PC-3 (cell line): ENCODE measurements at regions not wholly inside any gene's neighbourhood (a gene's known extent, or its start where the extent isn't known, plus 50 kb on each side); places are given as distances from the start of the nearest gene placed in this dataset.

Source experiments
- ATAC-seq: fragments of 200-7000 bp; cut with Tn5 transposase; 2 replicates; pipeline ENCODE4 v1.9.1; 2020; ENCODE audit warnings: mild to moderate bottlenecking, moderate library complexity
- BruUV-seq: library from RNA; stranded (reverse); fragments of 400-500 nt; replicated peaks from 2 replicates; lab custom pipeline; 2021; lab: Mats Ljungman, UMichigan
- CTCF ChIA-PET: fragments of 300-600 bp; sonication (Branson Sonifier 250); formaldehyde crosslinking; loops from one replicate; lab custom pipeline; 2022; ENCODE audit warnings: antibody characterized with exemption; lab: Charles Lee
- POLR2A ChIA-PET: fragments of 300-600 bp; sonication (Branson Sonifier 250); formaldehyde crosslinking; loops from one replicate; lab custom pipeline; 2022; ENCODE audit warnings: antibody characterized with exemption; ENCODE audit not compliant: unreplicated experiment; lab: Charles Lee
- DNase-seq: peaks from one replicate; pipeline ENCODE4 v3.0.0-alpha.2; 2015
- H2AFZ ChIP-seq: fragments of 300-600 bp; sonication (generic); 2 replicates; pipeline ENCODE4 v1.6.0; 2016; ENCODE audit warnings: antibody characterized with exemption, low read length
- H3F3A ChIP-seq: fragments of 300-600 bp; sonication (generic); one replicate; pipeline ENCODE4 v1.6.0; 2017; ENCODE audit warnings: antibody characterized with exemption, low read length, control low read depth, mild to moderate bottlenecking; ENCODE audit not compliant: unreplicated experiment
- H3K27ac ChIP-seq: fragments of 300-600 bp; sonication (generic); 2 replicates; pipeline ENCODE4 v1.5.1; 2016; ENCODE audit warnings: mild to moderate bottlenecking, low read length
- H3K27me3 ChIP-seq: fragments of 300-600 bp; sonication (generic); 2 replicates; pipeline ENCODE4 v1.6.1; 2016; ENCODE audit warnings: low read length, mixed read lengths
- H3K36me3 ChIP-seq: fragments of 300-600 bp; sonication (generic); 2 replicates; pipeline ENCODE4 v1.6.1; 2016; ENCODE audit warnings: low read depth, mixed run types, low read length, mixed read lengths
- H3K4me1 ChIP-seq: fragments of 300-600 bp; sonication (generic); 2 replicates; pipeline ENCODE4 v1.5.1; 2016; ENCODE audit warnings: low read length; ENCODE audit not compliant: insufficient read depth
- H3K4me2 ChIP-seq: fragments of 300-600 bp; sonication (generic); 2 replicates; pipeline ENCODE4 v1.6.0; 2016; ENCODE audit warnings: low read length
- H3K4me3 ChIP-seq: fragments of 300-600 bp; sonication (generic); 2 replicates; pipeline ENCODE4 v1.5.1; 2016; ENCODE audit warnings: mild to moderate bottlenecking, low read length, mixed read lengths
- H3K79me2 ChIP-seq: fragments of 300-600 bp; sonication (generic); 2 replicates; pipeline ENCODE4 v1.6.1; 2017; ENCODE audit warnings: low read length, mixed read lengths
- H3K9ac ChIP-seq: fragments of 300-600 bp; sonication (generic); 2 replicates; pipeline ENCODE4 v1.6.0; 2016; ENCODE audit warnings: mild to moderate bottlenecking, low read length
- H3K9me2 ChIP-seq: fragments of 300-600 bp; sonication (generic); replicated peaks from 2 replicates; pipeline ENCODE4 v1.6.1; 2016; ENCODE audit warnings: mixed run types, low read length, mixed read lengths
- H3K9me3 ChIP-seq: fragments of 300-600 bp; sonication (generic); 2 replicates; pipeline ENCODE4 v1.6.1; 2016; ENCODE audit warnings: low read length, mixed read lengths
- H4K20me1 ChIP-seq: fragments of 300-600 bp; sonication (generic); 2 replicates; pipeline ENCODE4 v1.6.1; 2016; ENCODE audit warnings: low read length, mixed read lengths
- EZH2 ChIP-seq: fragments of 300-600 bp; sonication (generic); IDR thresholded peaks from one replicate; pipeline ENCODE4 v1.6.1; 2017; ENCODE audit warnings: antibody characterized with exemption, mild to moderate bottlenecking, low read length; ENCODE audit not compliant: unreplicated experiment
- EZH2phosphoT487 ChIP-seq: fragments of 300-600 bp; sonication (generic); IDR thresholded peaks from 2 replicates; pipeline ENCODE4 v1.6.1; 2018; ENCODE audit warnings: mild to moderate bottlenecking, antibody characterized with exemption, low read length, borderline replicate concordance
- intact Hi-C: fragments of 100-400 bp; cut with micrococcal nuclease; formaldehyde crosslinking; loops from 2 replicates; pipeline ENCODE4 v1.9.0; 2023
- TF ChIP-seq, protein P1 (sequence below): fragments of 300-600 bp; sonication (generic); conservative IDR thresholded peaks from 2 replicates; pipeline ENCODE4 v1.5.1; 2017; ENCODE audit warnings: antibody characterized with exemption, low read depth, mild to moderate bottlenecking, low read length

DNA sequence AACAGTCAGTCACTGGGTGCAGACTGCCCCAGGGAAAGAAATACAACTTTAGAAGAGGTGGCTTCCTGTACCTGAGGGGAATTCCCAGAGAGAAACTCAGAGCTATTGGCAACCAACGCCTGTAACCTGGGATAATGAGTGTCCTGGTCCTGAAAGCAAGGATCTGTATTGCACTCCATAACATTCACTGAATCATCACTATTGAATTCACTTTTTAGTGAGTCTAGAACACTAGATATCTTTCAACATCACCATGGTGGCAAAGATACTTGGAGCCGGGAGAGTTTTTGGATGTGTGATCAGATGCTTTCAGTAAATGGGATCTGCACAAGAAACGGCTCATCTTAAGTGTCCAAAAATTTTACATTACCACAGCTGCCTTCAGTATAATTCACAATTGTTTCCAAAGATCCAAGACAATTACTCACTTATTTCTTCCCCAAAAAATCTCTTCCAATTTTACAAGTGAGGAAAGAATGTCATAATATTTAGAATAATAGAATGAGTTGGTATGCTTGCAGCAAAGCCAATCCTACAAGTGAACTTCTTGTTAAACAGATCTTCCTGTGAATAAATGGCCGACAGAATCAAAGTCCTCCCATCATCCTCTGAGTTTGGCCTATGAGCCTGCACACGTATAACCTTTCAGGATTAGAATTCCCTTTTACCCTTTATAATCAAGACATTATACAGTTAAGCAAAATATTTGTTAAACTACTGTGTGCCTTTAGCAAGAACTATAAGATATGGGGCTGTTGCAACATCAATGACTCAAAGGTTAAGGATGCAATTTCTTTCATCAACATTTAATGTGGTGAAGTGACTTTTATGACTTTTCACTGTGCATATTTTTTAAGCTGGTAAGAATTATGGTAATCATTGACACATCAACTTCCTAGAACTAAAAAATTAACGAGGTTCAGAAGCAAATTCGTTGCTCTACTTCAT, 243.3 kb upstream of the COL8A1 start:
- intact Hi-C loops = loop anchor here (5.0 kb wide), 1 partner anchor 148 kb away; no protein-coding TSS in a partner anchor
- Histone ChIP-seq H3F3A (no peaks in the 10 kb centered on the region), H3K36me3 (peaks cover 3% of the 10 kb centered on the region; the same call in 1 of the 2 replicates), H3K9me2 (no peaks in the 10 kb centered on the region), H4K20me1 (no peaks in the 10 kb centered on the region), H3K9ac (no peak overlapping the region), H3K27ac (no peak overlapping the region), H3K4me3 (no peak overlapping the region), H3K79me2 (no peaks in the 10 kb centered on the region), H3K9me3 (peaks cover 12% of the 10 kb centered on the region; the same call in 1 of the 2 replicates), H3K4me1 (peaks cover 17% of the 10 kb centered on the region; the same call in 1 of the 2 replicates), H3K4me2 (peak overlapping the region; percentile 23; the same call in 1 of the 2 replicates), H2AFZ (no peak overlapping the region), H3K27me3 (no peaks in the 10 kb centered on the region)
- ChIA-PET CTCF (no interaction called here), POLR2A (no interaction called here)
- ATAC-seq (peak; percentile 73), DNase-seq (peak; percentile 86)
- TF ChIP-seq, protein P1, sequence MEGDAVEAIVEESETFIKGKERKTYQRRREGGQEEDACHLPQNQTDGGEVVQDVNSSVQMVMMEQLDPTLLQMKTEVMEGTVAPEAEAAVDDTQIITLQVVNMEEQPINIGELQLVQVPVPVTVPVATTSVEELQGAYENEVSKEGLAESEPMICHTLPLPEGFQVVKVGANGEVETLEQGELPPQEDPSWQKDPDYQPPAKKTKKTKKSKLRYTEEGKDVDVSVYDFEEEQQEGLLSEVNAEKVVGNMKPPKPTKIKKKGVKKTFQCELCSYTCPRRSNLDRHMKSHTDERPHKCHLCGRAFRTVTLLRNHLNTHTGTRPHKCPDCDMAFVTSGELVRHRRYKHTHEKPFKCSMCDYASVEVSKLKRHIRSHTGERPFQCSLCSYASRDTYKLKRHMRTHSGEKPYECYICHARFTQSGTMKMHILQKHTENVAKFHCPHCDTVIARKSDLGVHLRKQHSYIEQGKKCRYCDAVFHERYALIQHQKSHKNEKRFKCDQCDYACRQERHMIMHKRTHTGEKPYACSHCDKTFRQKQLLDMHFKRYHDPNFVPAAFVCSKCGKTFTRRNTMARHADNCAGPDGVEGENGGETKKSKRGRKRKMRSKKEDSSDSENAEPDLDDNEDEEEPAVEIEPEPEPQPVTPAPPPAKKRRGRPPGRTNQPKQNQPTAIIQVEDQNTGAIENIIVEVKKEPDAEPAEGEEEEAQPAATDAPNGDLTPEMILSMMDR = no peak
- no peak for TF ChIP-seq EZH2
- no peak for TF ChIP-seq EZH2phosphoT487
- no TSS peak for BruUV-seq

DNA sequence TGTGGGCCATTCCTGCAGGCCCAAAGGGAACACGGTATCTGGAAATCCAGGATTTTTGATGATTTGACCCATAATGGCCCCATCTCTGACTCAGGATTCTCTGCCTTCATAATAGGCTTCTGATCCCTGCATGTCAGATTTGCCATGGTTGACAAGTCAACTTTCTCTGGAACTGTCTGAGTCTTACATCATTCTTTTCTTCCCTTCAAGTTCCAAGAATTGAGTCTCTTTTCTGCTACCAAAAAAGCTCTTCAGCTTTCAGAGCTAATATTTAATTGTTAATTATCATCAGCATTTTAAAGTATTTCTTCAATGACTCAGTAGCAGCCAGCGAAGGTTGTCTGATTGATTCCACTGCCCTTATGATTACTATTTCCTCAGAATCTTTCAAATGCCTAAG, 244.4 kb upstream of the COL8A1 start:
- peaks cover 7% of the 10 kb centered on the region; the same call in 1 of the 2 replicates for H3K9me3 ChIP-seq
- POLR2A ChIA-PET = no interaction called here
- H3F3A ChIP-seq = no peaks in the 10 kb centered on the region
- ATAC-seq (no peak), DNase-seq (no peak)
- no peak overlapping the region for H3K4me2 ChIP-seq
- intact Hi-C loops = no loop called here
- no peak overlapping the region for H2AFZ ChIP-seq
- no peaks in the 10 kb centered on the region for H3K27me3 ChIP-seq
- H3K27ac ChIP-seq = no peak overlapping the region
- H3K79me2 ChIP-seq = no peaks in the 10 kb centered on the region
- H3K4me1 ChIP-seq = peaks cover 17% of the 10 kb centered on the region; the same call in 1 of the 2 replicates
- H3K36me3 ChIP-seq = no peaks in the 10 kb centered on the region
- no peak for TF ChIP-seq EZH2
- no peak for TF ChIP-seq EZH2phosphoT487
- TF ChIP-seq, protein P1 = no peak
- H3K9me2 ChIP-seq = no peaks in the 10 kb centered on the region
- H3K4me3 ChIP-seq = no peak overlapping the region
- H3K9ac ChIP-seq = no peak overlapping the region
- BruUV-seq = no TSS peak
- CTCF ChIA-PET = no interaction called here
- H4K20me1 ChIP-seq = no peaks in the 10 kb centered on the region

DNA sequence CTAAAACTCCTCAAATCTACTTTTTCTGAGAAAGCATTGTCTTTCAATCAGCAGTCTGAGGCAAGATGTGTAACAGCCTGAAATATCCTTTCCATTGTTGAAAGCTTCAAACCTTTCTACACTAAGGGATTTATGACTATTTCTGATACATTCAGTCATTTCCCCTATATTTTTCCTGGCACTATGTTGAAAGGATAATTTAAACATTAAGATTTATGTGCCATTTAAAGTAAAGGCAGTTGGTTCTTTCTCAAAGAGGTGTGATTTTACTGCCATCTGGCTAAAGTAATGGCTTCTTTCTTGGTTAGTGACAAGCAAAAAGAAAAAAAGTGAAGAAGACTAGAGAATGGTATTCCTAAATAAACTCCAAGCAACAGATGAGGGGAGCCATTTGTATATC, 249.6 kb upstream of the COL8A1 start:
- Histone ChIP-seq H4K20me1 (no peaks in the 10 kb centered on the region), H3K27me3 (no peaks in the 10 kb centered on the region), H3K4me3 (no peak overlapping the region), H3K9ac (no peak overlapping the region), H3K9me3 (no peaks in the 10 kb centered on the region), H3F3A (no peaks in the 10 kb centered on the region), H3K4me2 (no peak overlapping the region), H2AFZ (no peak overlapping the region), H3K4me1 (no peaks in the 10 kb centered on the region), H3K79me2 (no peaks in the 10 kb centered on the region), H3K36me3 (no peaks in the 10 kb centered on the region), H3K9me2 (no peaks in the 10 kb centered on the region), H3K27ac (no peak overlapping the region)
- TF ChIP-seq EZH2phosphoT487 = no peak
- TF ChIP-seq EZH2 = no peak
- TF ChIP-seq, protein P1 = no peak
- ATAC-seq (no peak), DNase-seq (no peak)
- CTCF ChIA-PET = no interaction called here
- no TSS peak for BruUV-seq
- intact Hi-C loops = no loop called here
- POLR2A ChIA-PET = no interaction called here
